HG03378 (cell line): ENCODE measurements at regions not wholly inside any gene's neighbourhood (a gene's known extent, or its start where the extent isn't known, plus 50 kb on each side); places are given as distances from the start of the nearest gene placed in this dataset.
A peak's percentile ranks its signal among the peaks of the same experiment; 100 is the strongest.

Experiments
- ATAC-seq: cut with Tn5 transposase; IDR thresholded peaks from one replicate; pipeline ENCODE4 v1.9.1; 2021; ENCODE audit warnings: mild to moderate bottlenecking, moderate library complexity; ENCODE audit not compliant: unreplicated experiment

GRCh38 chr6:100184473-100184872 lies 190.4 kb upstream of the MCHR2 start:
- ATAC-seq, result no peak

GRCh38 chr6:100182313-100182712 lies 188.3 kb upstream of the MCHR2 start:
- no peak for ATAC-seq

GRCh38 chr6:100181309-100181708 lies 187.3 kb upstream of the MCHR2 start:
- no peak for ATAC-seq

GRCh38 chr6:100179576-100179975 lies 185.6 kb upstream of the MCHR2 start:
- ATAC-seq, result no peak

GRCh38 chr6:100177956-100178355 lies 183.9 kb upstream of the MCHR2 start:
- ATAC-seq, result no peak

GRCh38 chr6:100176951-100177710 lies 183.1 kb upstream of the MCHR2 start:
- no peak for ATAC-seq

- ATAC-seq, result no peak
Observed at GRCh38 chr6:100176311-100176950, 182.4 kb upstream of the MCHR2 start.

- no peak for ATAC-seq
Observed at GRCh38 chr6:100175814-100176310, 181.8 kb upstream of the MCHR2 start.

- ATAC-seq, result no peak
Observed at GRCh38 chr6:100173211-100173610, 179.2 kb upstream of the MCHR2 start.

GRCh38 chr6:100172322-100172713 lies 178.3 kb upstream of the MCHR2 start:
- no peak for ATAC-seq

- peak; percentile 91 for ATAC-seq
Observed at GRCh38 chr6:100171533-100172321, 177.7 kb upstream of the MCHR2 start.

- no peak for ATAC-seq
Observed at GRCh38 chr6:100168148-100168547, 174.1 kb upstream of the MCHR2 start.

GRCh38 chr6:100167585-100167984 lies 173.6 kb upstream of the MCHR2 start:
- no peak for ATAC-seq

GRCh38 chr6:100166956-100167355 lies 172.9 kb upstream of the MCHR2 start:
- ATAC-seq, result no peak

GRCh38 chr6:100165442-100165841 lies 171.4 kb upstream of the MCHR2 start:
- no peak for ATAC-seq

- no peak for ATAC-seq
Observed at GRCh38 chr6:100163035-100163434, 169.0 kb upstream of the MCHR2 start.

GRCh38 chr6:100161782-100162365 lies 167.9 kb upstream of the MCHR2 start:
- no peak for ATAC-seq

- ATAC-seq, result no peak
Observed at GRCh38 chr6:100160930-100161329, 166.9 kb upstream of the MCHR2 start.

GRCh38 chr6:100155141-100155540 lies 161.1 kb upstream of the MCHR2 start:
- no peak for ATAC-seq

GRCh38 chr6:100153636-100154275 lies 159.7 kb upstream of the MCHR2 start:
- ATAC-seq, result no peak

GRCh38 chr6:100152201-100152600 lies 158.2 kb upstream of the MCHR2 start:
- no peak for ATAC-seq
